Putamen (tissue), 1 donor: ENCODE measurements at regions not wholly inside any gene's neighbourhood (a gene's known extent, or its start where the extent isn't known, plus 50 kb on each side); places are given as distances from the start of the nearest gene placed in this dataset.
"Not testable (repeated sequence)": the region's sequence is repeated elsewhere in the genome, so short reads cannot be mapped to it uniquely, and the experiment has no call there.

Experiments used
- DNase-seq: peaks from one replicate; pipeline ENCODE4 v3.0.0-alpha.2; 2016; ENCODE audit warnings: low spot score

DNA sequence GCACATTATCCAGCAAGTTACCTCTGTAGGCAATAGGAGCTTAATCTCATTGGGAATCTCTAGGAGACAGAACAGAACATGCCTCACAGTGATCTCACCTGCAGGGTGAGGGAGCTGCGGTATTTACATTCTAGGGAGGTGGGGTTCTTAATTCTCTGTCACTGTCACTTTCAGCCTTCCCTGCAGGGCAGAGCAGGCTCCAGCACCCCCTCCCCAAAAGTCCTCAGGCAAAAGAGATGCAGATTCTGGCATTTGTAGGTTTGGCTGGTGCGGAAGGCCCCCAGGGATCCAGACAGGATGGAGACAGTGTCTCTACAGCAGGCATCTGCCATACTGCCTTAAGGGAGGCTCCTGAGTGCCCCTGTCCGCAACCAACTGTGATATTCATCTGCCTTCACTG lies 166.4 kb upstream of the ATP6AP2 start:
- DNase-seq = no peak

- DNase-seq = no peak
Measured at GRCh38 chrX:40411340-40412111, 169.2 kb upstream of the ATP6AP2 start.

GRCh38 chrX:40410859-40411258 lies 169.9 kb upstream of the ATP6AP2 start:
- no peak for DNase-seq

GRCh38 chrX:40406330-40406859 lies 174.4 kb upstream of the ATP6AP2 start:
- DNase-seq = no peak

DNA sequence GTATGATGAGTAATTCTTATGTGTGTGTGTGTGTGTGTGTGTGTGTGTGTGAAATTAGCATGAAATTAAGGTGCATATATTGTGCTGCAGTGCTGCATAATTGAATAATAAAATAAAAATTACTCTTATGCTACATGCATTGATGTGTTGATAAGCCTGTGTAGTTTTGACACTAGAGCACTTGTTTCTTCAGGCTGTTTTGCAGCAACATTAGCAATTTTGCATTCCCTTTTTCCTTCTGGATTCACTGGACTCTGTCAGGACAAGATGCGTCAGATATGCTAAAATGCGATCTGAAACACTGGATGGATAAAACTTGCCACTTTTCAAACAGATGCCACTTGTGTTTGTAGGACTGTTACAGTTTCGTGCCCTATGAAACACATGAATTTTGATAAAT lies 175.4 kb upstream of the ATP6AP2 start:
- no peak for DNase-seq

- no peak for DNase-seq
Measured at GRCh38 chrX:40403757-40404156, 177.0 kb upstream of the ATP6AP2 start.

- DNase-seq = no peak
Measured at GRCh38 chrX:40402831-40403533, 177.8 kb upstream of the ATP6AP2 start.

DNA sequence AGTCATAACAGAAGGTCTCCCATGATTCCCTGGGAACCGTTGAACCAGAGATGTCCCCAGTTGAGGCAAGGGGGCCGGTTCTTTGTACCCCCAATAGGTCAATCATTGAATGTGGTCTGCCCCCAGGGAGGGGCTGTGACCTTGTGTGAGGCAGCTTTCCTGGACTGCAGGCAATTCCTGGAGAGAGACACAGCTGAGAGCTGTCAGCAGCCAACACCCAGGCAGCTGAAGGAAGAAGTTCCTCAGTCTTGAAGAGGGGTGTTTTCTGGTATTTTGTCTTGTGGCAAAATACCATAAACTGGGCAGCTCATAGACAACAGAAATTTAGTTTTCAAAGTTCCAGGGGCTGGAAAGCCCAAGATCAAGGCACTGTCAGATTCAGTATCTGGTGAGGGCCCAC lies 185.7 kb upstream of the ATP6AP2 start:
- DNase-seq = no peak

- DNase-seq = no peak
Measured at GRCh38 chrX:40394302-40394701, 186.5 kb upstream of the ATP6AP2 start.

DNA sequence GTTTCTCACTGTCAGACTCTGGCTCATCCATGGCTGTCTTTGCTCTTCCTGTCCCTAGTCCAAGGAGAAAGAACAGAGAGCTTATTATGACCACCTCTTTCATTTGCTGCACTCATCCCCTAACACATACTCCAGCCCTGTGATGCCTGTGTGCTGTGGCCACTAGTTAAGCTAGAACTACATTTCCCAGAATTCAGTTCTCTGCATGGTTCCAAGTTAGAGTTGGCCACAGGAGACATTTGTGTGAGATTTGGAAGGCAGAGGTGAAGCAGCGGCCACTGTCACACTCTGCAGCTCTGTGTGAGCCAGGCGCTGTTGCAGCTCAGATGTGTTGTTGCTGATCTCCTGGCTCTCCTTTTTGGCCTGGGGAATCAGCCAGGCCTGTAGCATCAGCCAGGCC lies 188.2 kb upstream of the ATP6AP2 start:
- peak; percentile 25 for DNase-seq

DNA sequence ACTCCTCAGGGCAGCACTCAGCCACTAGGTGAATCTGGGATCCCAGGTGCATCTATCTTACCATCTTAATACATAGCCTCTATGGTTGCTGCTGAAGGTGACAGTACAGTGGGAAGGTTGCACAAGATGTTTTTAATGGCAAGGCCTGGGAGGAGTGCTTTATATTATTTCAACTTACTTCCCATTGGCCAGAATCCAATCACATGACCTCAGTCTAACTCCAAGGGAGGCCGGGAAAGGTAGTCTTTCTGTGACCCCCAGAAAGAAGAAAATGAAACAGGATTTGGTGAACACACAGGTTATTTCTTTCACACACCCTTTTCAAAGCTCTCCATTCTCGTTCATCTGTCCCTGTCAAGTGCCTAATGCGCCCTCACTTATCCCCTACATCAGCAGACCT lies 189.1 kb upstream of the ATP6AP2 start:
- DNase-seq = no peak

DNA sequence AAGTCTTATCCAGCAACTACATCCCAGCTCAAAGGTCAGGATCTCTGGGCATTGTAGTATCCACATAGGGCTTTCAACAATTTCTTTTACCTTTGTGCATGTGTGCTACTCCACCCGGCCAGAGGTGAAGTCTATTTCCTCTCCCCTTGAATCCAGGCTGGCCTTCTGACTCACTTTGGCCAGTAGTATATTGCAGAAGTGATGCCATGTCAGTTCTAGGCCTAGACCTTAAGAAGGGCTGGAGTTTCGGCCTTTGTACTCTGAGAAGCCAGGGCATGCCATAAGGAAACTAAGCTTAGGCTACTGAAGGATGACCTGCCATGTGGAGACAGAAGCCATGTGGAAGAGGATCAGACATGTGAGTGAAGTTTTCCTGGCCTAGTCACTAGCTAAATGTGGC lies 191.2 kb upstream of the ATP6AP2 start:
- DNase-seq = no peak

GRCh38 chrX:40388441-40388840 lies 192.3 kb upstream of the ATP6AP2 start:
- DNase-seq = no peak

DNA sequence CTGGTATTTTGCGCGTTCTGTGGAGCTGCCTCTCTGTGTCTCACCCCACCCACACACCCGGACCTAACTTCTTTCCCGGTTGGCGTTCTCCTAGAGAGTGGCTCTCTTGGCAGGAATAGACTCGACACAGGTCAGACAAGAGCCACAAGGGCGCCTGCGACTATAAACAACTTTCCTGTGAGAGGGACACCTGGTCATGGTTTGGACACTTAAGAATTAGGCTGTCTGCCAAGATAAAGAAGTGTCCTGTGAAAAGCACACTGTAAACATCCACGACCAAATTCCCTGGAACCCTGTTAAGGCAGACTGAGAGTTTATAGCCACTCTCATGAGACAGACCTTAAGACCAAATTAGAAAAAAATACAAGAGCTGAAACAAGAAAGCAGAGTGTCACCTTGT lies 192.9 kb upstream of the ATP6AP2 start:
- not testable (repeated sequence) for DNase-seq

- DNase-seq = not testable (repeated sequence)
Measured at GRCh38 chrX:40387311-40387710, 193.5 kb upstream of the ATP6AP2 start.

DNA sequence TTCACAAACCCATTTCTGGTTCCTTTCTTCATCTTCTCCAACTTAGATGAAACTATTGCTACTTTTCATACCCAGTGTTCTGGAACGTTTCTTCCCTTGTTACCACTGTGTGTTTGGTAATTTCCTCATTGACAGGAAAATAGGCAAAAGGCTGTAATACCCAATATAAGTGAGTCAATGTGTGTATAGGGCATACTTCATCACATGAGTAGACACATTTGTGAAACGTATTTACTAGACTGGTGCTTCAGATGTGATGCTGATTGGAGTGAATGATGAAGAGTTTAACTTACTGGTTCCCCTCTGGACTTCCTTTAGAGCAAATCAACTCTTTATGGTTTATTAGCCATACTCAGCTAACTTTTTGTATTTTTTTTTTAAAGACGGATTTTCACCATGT lies 195.1 kb upstream of the ATP6AP2 start:
- DNase-seq = no peak

DNA sequence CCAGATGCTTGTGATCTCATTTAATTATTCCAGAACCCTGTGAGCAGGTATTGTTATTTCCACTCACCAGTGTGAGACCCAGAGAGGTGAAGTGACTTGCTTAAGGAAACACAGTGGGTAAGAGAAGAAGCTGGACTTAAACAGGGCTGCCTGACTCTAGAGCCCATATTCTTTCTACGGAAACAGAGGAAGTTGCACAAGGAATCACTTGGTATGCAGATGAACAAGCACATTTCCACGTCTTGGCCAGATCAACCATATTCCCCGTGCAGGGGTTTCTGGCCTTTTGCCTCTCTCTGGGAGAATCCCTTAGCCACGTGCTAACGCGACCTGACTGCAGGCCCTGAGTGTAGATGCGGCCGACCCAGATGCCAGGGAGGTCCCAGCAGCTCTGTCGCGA lies 195.5 kb upstream of the ATP6AP2 start:
- DNase-seq = no peak

GRCh38 chrX:40383969-40384368 lies 196.8 kb upstream of the ATP6AP2 start:
- no peak for DNase-seq

- no peak for DNase-seq
Measured at GRCh38 chrX:40383360-40383759, 197.4 kb upstream of the ATP6AP2 start.

DNA sequence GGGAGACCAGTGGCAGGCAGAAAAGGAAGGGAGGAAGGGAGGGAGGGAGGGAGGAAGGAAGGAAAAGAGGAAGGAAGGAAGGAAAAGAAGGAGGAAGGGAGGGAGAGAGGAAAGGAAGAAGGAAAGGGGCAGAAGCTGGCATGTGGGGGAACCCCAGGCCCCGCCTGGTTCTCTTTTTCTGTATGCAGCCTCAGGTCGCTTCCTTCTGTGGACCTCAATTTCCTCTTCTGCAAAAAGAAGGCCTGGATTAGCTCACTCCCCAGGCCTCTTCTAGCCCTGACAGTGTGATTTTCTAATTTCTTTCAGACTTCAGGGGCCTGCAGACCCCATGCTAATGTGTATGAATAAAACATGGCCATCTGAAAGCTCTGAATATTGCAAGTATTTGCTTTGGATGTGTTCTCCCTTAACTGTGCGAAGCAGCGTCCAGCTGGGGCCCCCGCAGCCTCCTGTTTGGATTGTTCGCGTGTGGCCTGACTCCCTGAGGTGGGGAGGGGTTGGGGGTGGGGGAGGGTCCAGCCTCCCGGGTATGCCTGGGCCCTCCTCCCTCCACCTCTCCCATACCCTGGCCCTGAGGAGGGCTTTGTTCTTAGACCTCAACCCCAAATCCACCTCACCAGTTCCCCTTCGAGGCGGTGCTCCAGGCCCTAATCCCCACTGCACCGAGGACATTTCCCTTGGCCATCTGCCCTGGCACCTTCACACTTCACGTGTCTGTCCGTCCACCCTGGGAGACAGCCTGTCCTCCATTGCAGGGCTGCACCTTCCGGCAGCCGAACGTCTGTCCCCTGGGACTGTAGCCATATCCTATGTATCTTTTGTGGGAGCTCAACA lies 199.9 kb upstream of the ATP6AP2 start:
- DNase-seq = no peak

DNA sequence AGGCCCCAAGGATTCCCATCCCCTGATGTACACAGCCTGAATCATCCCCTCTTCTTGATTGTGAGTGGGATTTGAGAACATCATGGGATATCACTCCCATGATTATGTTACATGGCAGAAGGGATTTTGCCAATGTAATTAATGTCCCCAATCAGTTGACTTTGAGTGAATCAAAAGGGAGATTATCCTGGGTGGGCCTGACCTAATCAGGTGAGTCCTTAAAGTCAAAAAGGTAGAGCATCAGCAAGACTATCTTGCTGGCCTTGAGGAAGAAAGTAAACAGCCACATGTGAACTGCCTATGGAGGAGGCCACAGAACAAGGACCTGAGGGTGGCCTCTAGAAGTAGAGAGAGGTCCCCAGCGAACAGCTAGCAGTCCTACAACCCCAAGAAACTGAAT lies 203.1 kb upstream of the ATP6AP2 start:
- DNase-seq = no peak

DNA sequence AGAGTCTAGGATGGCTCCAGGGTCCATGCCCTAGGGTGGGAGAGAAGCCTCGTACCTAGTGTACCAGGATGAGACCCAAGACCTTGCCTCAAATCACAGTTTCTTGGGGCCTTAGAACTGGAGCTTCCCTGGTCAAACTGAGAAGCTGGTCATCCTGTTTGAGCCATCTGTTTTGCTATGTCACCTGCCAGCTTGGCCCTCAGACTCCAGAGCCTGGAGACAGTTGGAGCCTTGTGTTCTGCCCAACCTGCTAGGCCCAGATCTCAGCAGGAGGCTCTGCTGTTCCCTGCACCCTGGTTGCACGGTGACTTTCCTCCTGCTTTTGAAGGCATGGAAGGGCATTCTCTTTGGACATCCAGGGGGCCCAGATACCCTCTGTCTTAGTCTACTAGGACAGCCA lies 206.3 kb upstream of the ATP6AP2 start:
- DNase-seq = no peak

- DNase-seq = no peak
Measured at GRCh38 chrX:40373641-40374040, 207.1 kb upstream of the ATP6AP2 start.
